GM19023 (cell line): ENCODE measurements at regions not wholly inside any gene's neighbourhood (a gene's known extent, or its start where the extent isn't known, plus 50 kb on each side); places are given as distances from the start of the nearest gene placed in this dataset.
A peak's percentile ranks its signal among the peaks of the same experiment; 100 is the strongest.
"Not testable (repeated sequence)": the region's sequence is repeated elsewhere in the genome, so short reads cannot be mapped to it uniquely, and the experiment has no call there.

Experiments used
- ATAC-seq: cut with Tn5 transposase; IDR thresholded peaks from one replicate; pipeline ENCODE4 v1.9.1; 2021; ENCODE audit warnings: mild to moderate bottlenecking, moderate library complexity; ENCODE audit not compliant: unreplicated experiment

GRCh38 chr16:21533474-21533873 lies 65.9 kb upstream of the METTL9 start:
- ATAC-seq: not testable (repeated sequence)

DNA sequence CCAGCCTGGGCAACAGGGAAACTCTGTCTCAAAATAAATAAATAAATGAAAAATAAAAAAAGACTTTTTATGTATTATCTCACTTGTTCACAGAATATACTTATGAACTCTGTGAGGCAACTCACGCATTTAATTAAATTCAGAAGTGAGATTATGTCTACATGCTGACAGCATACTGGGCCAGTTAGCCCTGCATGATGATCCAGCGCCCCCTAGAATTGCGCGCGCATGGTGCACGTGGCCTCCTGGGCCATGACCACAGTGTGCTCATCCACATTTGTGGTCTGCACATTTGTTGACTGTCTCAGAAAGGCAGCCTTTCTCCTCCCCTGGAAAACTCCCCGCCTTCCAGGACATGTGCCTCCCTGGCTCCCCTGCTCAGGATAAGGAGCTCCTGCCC lies 64.8 kb upstream of the METTL9 start:
- not testable (repeated sequence) for ATAC-seq

GRCh38 chr16:21535201-21535600 lies 64.2 kb upstream of the METTL9 start:
- ATAC-seq: not testable (repeated sequence)

GRCh38 chr16:21536740-21537139 lies 62.6 kb upstream of the METTL9 start:
- not testable (repeated sequence) for ATAC-seq

GRCh38 chr16:21537598-21537997 lies 61.8 kb upstream of the METTL9 start:
- ATAC-seq: not testable (repeated sequence)

GRCh38 chr16:21539107-21539618 lies 60.2 kb upstream of the METTL9 start:
- ATAC-seq: not testable (repeated sequence)

DNA sequence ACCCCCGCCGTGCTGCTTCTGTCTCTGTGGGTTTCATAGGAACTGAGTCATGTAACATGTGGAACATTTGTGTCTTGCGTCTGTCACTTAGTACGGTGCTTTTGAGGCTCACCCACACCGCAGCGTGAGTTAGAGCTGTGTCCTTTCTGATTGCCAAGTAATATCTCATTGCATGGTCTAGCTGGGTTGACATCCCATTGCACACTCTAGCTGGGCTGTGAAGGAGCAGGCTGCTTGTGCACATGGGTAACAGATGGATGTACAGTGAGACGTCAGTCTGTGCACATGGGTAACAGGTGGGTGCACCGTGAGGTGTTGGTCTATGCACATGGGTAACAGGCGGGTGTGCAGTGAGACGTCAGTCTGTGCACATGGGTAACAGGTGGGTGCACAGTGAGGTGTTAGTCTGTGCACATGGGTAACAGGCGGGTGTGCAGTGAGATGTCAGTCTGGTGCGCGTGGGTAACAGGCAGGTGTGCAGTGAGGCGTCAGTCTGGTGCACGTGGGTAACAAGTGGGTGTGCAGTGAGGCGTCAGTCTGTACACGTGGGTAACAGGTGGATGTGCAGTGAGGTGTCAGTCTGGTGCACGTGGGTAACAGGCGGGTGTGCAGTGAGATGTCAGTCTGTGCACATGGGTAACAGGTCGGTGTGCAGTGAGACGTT lies 58.5 kb upstream of the METTL9 start:
- peak; percentile 67 for ATAC-seq

DNA sequence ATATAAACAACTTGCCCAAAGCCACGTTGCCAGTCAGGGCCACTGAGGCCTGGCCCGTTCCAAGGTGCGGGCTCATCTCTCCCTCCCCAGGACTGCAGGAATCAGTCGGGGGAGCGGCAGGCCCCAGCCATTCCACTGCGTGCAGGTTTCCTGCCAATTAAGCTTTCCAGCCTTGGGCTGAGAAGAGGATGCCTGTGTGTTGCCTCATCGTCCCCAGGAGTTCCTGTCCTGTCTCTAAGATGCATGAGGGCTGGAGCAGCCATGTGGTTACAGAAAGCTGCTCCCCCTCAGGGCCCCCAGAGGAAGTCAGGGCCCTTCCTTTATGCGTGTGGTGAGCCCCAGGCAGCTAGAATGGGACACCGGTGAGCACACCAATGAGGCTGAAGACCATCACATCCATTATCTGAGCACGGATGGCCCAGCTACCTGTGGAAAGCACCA lies 57.7 kb upstream of the METTL9 start:
- ATAC-seq: not testable (repeated sequence)

- not testable (repeated sequence) for ATAC-seq
Observed at GRCh38 chr16:21542075-21542474, 57.3 kb upstream of the METTL9 start.

DNA sequence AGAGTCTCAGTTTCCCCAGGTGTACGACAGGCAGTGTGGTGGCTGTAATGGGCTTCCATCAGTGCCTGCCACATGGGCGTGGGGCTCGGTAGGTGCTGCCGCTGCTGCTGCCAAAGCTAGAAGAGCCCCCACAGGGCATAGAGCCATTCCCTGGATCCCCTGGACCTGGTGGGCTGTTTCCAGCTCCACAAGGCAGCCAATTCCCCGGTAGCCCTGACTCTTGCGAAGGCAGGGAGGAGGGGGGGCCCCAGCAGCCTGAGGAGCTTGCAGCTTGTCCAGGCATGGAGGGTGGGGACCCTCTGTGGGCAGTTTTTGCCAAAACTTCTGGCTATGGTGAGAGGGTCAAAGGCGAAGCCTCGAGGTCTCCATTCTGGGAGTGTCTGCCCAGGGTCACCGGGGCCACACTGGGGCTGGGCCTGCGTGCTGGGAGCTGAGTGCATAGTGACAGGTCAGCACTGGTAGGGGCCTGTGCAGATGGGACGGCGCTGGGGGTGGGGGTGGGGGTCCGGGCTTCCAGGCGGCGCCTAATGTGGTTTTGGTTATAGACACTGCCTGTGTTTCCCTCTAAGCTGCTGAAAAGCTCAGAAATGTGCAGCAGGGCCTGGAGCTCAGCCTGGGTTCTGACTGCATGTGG lies 56.8 kb upstream of the METTL9 start:
- not testable (repeated sequence) for ATAC-seq

- not testable (repeated sequence) for ATAC-seq
Observed at GRCh38 chr16:21543151-21543836, 56.1 kb upstream of the METTL9 start.

DNA sequence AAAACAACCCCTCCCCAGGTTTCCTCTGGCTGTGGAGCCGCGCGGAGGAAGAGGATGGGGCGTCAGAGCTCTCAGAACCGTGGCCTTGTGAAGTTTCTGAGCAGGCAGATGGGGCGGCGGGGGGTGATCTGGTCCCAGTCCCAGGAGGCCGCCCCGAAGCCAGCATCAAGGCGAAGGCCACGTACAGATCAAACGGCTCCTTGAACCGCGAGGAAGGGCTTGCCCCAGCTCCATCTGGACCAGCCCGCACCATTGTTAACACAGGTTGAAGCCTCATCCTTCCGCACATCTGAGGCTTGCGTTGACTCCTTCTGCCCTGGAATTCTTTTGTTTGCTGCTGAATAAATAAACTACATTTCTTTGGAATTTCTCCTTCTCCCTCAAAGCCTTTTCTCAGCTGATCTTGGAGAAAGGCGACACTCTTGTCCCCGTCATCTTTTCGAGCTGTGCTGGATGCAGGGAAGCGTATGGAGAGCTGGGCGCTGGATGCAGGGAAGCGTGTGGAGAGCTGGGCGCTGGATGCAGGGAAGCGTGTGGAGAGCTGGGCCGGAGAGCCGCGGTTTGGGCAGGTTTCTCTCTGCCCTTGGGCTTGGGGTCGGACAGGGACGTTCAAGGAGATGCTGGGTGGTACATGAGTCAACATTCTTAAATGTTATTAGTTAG lies 53.6 kb upstream of the METTL9 start:
- not testable (repeated sequence) for ATAC-seq

GRCh38 chr16:21549396-21549795 lies 50.0 kb upstream of the METTL9 start:
- not testable (repeated sequence) for ATAC-seq
